Activated CD4-positive, CD25-positive, alpha-beta regulatory T cell treated with anti-CD3 and anti-CD28 coated beads, Interleukin-2, amount 50 U/mL, for 24 hours (primary cell): ENCODE measurements at regions not wholly inside any gene's neighbourhood (a gene's known extent, or its start where the extent isn't known, plus 50 kb on each side); places are given as distances from the start of the nearest gene placed in this dataset.
A peak's percentile ranks its signal among the peaks of the same experiment; 100 is the strongest.

Experiments used
- ATAC-seq, 2 donors: fragments of 150-1000 bp; cut with Tn5 transposase; one replicate each; pipeline ENCODE4 v1.10.0; 2021; ENCODE audit warnings: mild to moderate bottlenecking in 1 of 2, moderate library complexity in 1 of 2

DNA sequence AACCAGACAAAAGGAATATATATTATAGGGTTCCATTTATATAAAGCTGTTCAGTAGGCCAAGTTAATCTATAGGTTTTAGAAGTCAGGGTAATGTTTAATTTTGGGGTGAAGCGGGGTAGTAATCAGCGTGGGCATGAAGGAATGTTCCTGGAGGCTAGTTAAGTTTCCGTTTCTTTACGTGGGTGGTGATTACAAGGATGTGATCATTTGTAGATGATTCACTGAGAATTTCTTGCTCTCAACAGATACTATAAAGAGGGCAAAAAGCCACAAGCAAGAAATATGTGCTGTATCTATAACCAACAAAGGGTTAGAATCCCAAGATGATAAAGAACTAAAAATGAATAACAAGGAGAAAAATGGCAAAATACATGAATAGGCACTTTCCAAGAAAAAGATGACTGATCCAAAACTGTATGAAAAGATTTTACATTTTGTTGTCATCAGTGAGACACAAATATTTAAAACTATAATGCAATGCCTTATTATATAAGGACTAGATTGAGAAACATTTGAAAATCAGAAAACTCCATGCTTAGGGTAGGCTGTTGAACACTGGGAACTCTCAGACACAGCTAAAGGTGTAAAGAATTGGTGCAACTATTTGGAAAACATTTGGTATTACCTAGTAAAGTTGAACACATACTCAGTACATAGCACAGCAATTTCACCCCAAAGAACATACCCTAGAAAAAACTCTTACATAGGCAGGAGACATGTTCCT is 224.3 kb upstream of the S1PR3 start:
- ATAC-seq = no peak

DNA sequence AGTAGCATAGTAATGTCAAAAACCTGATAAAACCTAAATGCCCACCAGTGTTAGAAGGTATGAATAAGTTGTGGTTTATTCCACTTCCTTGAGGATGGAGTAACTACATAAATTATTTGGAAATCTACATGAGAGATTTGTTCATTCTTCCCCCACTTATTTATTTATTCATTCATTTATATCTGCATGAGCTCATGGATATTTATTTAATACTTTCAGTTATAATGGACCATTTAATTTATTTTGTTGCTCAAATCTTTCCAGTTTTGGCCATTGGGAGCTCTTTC is 223.8 kb upstream of the S1PR3 start:
- no peak for ATAC-seq

DNA sequence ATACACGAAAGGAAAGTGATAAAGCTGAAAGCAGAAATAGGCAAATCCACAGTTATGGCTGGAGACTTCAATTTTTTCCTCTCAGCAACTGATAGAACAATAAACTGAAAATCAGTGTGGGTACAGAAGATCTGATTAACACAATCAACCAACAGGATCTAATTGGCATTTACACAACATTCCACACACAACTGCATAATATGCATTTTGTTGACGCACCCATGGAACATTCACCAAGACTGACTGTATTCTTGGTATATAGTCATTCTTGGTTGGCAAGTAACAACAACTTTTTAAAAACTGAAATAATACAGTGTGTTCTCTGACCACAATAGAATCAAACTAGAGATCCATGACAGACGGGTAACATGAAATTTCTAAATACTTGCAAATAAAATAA is 218.7 kb upstream of the S1PR3 start:
- ATAC-seq = no peak

DNA sequence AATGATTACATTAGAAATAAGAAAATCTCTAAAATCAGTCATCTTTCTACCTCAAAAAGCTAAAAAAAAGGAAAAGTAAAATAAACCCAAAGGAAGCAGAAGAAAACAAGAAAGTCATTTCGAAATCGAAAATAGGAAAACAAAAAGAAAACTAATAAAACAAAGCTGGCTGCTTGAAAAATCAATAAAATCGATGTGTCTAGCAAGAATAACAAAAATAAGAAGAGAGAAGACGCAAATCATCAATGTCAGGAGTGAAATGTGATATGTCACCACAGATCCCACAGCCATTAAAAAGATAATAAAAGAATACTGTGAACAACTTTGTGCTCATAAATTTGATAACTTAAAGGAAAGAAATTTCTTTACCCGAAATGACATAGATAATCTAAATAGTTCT is 218.1 kb upstream of the S1PR3 start:
- ATAC-seq = no peak

DNA sequence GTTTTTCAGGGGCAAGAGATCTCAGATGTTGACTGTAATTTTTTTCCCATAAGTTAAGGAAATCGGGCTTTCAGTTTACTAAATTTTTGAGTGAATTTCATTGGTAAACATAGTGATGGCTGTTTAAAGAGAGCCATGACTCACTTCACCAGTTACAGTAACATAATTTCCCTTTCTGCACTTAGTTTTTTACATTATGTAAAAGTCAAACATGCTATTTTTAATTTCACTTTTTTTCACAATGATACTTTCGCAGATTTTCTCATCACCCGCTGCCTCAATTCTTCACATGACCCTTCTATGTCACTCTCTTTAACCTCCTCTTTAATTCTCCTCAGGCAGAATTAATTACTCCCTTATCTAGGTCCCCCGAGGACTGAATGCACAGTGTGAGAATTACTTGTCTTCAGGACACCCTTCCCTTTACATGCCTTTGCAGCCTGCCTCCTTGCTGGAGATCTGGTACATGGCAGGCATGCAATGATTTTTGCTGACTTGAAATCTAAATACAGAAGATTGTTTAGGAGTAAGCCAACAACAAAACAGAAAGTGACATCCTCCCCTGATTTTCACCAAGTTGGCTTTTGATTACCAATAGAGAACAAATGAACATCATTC is 217.5 kb upstream of the S1PR3 start:
- ATAC-seq = no peak

DNA sequence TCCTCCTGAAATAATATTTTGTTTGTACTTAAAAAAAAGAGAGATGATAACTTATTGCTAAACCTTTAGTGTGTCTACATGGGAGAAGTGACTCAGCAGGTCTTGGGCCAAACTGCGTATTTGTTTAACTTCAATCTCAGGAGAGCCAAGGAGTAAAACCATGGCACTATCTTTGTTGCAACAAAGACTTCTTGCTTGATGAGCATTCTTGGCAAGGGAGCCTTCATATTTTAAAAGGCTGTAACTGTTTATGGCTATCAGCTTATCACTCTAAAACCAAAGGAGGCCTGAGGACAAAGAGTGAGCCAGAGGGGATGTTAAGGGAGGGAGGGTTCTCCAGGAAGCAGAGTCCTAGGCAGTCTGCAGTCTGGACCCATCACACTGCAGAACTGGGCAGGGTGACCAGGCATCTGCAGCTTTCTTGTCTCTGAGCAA is 216.2 kb upstream of the S1PR3 start:
- ATAC-seq = no peak

DNA sequence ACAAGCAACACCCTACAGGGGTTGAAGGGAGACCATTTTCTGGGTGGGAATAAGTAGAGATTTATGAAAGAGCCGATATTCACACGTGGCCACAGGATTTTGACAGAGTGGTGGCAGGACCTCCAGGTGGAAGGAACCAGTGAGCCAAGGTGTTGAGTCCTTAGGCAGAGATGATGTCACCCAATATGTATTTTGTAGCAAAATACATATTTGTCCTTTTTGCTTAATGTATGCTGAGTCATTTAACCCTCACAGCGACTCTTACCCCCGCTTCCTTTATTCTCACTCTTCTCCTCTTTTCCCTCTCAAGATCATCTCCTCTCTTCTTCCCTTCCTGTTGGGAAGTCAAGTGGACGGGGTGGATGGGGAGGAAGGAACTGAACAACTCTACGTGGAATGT is 215.7 kb upstream of the S1PR3 start:
- ATAC-seq = no peak

DNA sequence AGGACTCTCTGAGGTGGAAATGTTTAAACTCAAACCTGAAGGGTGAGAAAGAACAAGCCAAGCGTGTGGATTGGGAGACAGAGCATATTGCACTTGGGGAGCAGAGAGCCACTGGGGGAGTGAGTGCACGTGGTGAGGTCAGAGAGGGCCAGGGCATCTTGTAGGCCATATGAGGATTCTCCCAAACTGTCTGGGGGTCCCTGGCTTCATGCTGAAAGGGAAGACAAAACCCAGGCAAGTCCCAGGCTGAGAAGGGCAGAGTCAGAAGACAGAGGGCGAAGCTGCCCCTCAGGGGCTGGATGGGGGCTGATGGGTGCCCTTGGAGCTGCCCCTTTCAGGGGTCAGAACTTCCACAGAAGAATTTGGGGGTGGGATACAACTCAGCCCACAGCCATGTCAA is 215.3 kb upstream of the S1PR3 start:
- no peak for ATAC-seq

DNA sequence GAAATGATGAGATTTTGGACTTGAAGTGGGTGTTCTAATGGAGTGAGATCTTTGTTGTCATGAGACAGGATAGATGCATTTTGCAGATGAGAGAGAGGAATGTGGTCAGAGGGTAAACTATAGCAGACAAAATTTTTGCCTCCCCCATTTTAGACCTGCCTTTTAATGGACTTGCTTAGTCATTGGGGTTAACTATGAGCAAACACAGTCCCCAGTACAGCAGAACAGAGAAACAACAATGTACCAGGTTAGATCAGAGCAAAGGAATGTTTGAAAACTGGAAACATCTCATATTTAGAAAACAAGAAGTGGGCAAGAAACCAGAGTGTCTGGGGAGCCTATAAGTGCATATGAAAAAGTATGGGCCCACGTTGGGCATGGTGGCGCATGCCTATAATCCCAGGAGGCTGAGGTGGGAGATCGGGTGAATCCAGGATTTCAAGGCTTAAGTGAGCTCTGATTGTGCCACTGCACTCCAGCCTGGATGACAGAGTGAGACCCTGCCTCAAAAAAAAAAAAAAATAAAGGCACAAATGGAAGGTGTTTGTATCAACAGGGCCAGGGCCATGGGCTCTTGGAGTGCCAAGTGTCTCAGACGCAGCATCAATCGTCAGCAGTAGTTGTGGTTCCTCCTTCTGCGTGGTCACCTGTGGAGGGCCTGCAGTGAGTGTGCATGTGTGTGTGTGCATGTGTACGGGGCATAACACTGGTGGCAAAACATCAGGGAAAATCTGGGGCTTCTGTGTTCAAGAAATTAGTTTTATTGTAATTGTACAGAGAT is 214.4 kb upstream of the S1PR3 start:
- ATAC-seq = no peak

DNA sequence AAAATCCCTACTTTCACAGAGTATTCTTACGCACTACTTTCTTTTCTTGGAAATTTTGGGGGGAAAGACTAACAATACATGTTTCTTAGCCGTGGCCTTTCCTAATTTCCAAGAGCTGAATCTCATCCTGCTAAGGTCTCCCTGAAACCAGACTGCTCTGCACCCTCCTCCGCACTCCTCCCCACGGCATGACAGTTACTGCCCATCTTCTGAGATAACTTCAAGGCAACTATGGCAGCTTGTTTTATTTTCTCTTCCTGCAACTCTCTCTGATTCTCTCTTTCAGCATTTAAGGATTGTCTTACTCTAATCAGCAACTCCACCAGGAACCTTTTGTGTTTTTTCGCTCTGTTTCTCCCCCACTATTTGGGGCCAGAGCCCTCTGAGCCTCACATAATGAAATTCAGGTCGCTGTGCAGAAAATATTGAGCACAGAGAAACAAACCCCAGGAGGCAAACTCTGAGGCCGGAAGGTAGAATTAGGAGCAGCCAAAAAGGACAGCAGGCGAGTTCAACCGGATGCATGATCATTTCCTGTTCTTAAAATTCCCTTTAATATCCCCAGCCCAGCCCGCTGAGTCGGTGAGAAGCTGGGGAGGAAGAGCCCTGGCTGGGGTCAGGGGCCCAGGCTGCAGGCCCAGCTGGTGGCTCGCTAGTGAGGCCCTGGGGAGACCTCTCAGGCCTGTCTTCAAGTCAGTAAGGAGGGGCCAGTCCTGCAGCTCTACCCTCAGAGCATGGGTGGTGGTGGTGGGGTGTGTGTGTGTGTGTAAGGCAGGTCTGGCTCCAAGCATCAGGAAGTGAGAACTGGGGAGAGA is 213.6 kb upstream of the S1PR3 start:
- ATAC-seq = no peak

DNA sequence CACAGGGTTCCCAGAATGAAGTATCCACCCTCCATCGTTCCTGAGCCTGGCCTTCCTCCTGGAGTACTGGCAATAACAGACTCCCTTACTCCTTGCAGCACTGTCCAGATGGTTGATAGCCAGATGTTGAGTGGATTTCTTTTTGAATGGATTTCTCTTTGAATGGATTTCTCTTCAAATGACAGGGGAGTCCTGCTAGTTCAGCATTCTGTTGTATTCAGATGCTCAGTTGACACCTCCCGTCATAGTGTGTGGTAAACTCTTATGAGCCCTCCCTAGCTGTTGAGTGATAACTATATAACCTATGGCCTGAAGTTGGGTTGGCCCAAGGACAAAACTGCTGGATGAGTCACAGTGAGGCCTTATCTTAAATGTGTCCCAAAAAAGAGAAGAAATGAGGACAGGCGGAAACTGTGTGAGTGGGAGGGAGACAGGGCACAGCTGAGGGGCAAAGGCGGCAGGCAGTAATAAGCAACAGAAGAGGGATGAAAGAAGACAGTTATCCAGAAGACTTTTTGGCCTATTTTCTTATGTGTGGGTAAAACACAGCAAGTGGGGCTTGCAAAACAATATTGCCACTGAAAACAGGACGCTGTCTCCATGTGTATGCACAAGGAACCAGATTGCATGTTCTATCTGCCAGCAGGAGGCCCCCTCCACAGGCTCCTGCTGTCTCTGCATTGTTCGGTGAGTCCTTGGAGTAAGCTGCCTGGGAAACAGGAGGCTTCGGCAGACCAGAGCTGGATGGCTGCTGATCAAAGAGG is 209.5 kb upstream of the S1PR3 start:
- ATAC-seq = no peak

DNA sequence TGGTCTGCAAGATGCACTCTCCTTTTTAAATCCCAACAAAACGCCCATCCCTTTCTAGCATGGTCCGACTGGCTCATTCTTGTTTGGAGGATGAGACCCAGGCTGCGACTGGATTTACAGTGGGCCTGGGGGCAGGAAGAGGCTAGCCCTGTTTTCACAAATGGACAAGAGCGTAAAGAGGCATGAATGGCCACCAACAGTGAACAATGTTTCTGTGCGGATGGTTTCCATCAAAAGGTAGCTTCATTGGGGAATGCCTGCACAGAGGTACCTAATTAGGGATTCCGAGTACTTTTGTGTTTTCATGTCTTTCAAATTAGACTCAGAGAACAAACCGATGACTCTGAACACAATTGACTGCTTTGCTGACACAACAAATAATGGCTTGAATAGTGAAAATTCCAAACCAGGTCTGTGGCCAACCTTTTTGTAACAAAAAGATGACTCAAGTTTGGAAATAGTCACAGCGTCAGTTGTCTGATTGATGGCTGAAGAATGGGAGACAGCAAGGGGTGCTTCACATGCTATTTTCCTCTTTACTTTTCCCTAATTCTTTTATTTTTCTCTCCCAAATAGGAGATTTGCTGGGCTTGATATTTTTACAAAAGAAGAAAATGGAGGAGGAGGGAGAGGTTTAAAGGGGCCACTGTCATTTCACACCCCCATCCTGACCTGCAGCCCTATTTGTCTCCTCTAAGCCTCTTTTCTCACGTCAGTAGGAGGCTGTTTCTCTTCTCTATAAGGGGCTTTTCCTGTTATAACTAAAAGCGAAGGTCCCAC is 208.1 kb upstream of the S1PR3 start:
- ATAC-seq = no peak

DNA sequence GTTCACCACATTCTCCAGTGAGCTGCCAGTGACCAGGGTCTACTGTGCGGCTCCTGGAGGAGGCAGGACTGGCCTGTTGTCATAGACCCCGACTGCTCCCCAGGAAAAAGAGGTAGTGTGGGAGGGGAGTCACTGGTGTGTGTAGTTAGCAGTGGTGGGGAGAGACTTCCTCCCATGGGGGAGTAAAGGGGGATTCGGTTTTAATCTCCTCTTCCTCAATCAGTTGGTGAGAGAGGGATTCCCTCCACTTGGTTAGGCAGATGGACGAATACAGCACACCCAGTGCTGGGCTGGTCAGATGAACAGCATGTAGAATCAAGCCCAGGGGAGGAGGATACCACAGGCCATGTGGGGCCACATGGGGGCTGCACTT is 207.6 kb upstream of the S1PR3 start:
- peak in 1 of 2 donors; percentile 17 for ATAC-seq

DNA sequence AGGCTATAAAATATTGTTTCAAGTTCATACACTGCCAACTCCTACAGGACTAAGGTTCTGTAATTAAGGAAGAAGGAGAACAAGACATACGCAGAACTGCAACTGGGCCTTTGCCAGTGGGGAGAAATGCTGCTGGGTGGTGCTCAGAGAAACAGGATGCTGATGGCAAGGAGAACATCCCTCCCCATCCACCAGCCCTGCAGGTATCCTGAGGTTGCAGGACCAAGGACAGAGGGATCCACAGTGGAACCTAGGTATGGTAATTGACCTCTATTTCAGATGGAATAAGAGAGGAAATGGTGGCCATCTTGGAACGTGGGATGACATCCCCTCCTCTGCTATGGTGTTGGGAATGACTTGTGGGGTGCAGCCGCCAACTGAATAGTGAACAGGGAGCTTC is 206.3 kb upstream of the S1PR3 start:
- no peak for ATAC-seq

DNA sequence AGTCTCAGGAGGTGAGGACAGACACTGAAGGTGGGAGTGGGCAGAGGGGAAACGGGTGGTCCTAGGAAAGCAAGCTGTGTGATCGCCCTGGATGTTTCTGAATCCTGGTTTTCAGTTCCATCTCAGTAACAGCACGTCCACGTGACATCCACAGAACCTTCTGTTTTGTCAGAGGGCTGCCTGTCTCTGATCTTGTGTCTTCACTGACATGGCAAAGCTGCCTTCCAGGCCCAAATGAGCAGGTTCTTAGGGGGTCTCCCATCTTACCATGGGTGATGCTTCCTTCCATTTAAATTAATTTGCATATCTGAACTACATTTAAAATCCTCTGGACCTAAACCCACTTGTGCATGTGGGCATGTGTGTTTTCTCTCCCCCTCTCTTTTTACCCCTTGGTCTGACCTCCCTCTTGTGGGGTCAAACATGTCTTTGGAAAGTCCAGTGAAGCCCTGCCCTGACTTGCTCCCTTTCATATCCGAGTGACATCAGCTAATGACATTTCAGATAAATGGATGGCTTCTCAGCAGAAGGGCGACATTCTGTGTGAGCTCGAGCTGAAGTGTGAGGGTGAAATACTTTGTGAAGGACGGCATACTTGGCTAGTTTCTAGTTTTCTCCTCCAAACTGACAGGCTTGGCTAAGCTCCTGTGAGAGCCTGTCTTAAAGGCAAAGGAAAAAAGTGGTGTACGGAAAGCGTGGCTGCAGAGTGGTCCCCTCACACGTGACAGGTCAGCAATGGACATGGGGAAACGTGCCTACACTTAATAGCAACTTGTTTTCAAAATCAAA is 204.8 kb upstream of the S1PR3 start:
- ATAC-seq = no peak

DNA sequence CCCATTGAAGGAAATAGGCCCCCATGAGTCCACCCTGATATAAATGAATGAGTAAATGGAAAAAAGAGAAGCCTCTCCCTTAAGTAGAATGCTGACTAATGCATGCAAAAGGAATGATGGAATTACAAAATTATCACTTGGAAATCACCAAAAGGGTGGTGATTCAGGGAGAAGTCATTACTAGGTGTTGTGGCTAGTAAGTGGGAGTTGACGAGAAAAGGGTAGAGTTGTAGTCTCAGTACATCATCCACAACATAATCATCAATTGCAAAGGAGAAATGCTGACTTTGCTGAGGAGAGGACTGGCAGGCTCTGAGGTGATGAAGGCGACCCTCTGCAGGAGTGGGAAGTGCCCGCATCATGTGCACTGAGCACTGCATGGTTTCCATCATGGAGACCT is 201.5 kb upstream of the S1PR3 start:
- ATAC-seq = no peak

DNA sequence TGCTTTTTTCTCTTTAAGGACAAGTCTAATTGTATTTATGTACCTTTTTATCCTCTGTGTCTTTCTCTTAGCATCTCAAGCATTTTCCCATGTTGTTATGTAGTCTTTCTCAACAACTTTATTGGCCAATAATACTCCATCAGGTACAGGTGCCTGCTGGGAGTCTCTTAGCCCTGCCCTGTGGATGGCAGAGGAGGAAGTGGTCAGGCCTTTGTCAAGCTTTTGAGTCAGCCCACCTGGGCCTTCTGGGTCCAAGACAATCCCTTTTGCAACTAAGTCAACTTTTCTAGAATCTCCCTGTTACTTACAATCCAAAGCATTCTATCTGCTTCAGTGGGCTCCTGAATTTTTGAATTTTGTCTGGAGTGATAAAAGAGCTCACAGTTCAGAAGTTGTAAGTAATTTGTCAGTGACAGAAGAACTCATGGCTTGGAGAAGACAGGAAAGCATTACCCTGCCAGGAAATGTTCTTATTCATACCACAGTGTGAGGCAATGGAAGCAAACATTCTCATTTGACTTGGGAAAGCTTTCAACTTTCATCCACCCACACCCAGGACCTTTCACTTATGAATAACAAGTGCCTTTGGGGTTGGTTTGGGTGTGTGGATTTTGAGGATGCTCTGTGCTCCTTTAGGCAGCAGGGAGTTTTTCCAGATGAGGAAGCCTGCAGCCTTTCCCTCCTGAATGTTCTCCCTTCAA is 200.0 kb upstream of the S1PR3 start:
- no peak for ATAC-seq

DNA sequence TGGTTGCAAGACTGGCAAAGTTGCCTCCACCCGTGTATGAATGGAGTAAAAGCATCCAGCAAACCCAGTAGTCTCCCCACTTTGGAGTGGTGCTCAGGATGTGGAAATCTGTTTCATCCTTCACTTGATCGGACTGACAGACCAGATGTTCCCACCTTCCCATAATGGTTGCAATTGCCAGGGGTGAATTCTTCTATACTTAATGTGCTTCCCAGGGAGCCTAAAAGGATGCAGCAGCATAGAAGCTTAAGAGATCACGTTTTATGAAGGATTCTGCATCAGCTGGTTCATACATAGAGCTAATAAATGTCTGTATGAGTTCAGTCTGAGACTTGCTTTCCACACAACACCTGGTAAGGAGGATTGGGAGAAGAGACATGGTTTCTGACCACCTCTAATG is 198.8 kb upstream of the S1PR3 start:
- no peak for ATAC-seq

DNA sequence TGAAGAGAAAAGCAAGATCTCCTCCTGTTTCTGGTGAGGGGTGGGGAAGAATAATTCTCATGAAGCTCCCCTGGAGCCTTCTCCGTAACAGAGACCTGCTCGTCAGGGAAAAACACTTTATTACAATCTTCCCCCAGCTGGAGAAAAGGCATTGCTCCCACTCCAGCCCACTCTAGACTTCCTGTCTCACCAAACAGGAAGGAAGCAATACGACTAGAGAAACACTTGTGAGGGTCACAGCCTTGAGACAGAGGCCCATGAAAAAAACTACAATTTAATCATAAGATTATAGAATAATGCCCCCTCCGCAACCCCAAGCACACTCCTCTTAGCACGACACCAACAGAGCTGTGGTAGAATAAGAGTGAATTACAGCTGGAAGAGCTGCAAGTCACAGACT is 197.2 kb upstream of the S1PR3 start:
- no peak for ATAC-seq

DNA sequence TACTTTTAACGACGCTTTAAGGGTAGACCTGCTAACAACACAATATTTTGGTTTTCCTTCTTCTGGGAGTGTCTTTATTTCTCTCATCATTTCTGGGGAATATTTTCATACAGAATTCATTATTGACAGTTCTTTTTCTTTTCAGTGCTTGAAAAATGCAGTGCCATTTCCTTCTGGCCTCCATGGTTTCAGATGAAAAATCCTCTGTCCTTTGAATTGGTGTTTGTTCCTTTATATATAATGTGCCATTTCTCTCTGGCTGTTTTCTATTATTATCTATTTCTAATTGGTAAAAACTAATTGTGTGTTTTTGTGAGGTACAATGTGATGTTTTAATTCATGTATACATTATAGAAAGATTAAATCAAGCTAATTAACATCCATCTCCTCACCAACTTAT is 194.3 kb upstream of the S1PR3 start:
- no peak for ATAC-seq
